OCI-LY1 (cell line): ENCODE measurements at regions not wholly inside any gene's neighbourhood (a gene's known extent, or its start where the extent isn't known, plus 50 kb on each side); places are given as distances from the start of the nearest gene placed in this dataset.

Experiments
- H2AFZ ChIP-seq: fragments of 200-600 bp; sonication (generic), shearing (Covaris generic); 2 replicates; pipeline ENCODE4 v1.6.0; 2014; ENCODE audit warnings: antibody characterized with exemption, mild to moderate bottlenecking, low read length
- H3F3A ChIP-seq: fragments of 200-600 bp; sonication (generic), shearing (Covaris generic); 2 replicates; pipeline ENCODE4 v1.6.0; 2014; ENCODE audit warnings: mild to moderate bottlenecking, antibody characterized with exemption, low read length, moderate library complexity; ENCODE audit not compliant: insufficient read depth
- H3K27ac ChIP-seq: fragments of 200-600 bp; sonication (generic); 2 replicates; pipeline ENCODE4 v1.5.1; 2014; ENCODE audit warnings: low read length, mixed run types, mild to moderate bottlenecking, low read depth; ENCODE audit not compliant: poor library complexity, severe bottlenecking
- H3K27me3 ChIP-seq: fragments of 200-600 bp; sonication (generic); 2 replicates; pipeline ENCODE4 v1.6.0; 2014; ENCODE audit warnings: antibody characterized with exemption, mild to moderate bottlenecking, low read length, moderate library complexity; ENCODE audit not compliant: insufficient read depth
- H3K36me3 ChIP-seq: fragments of 200-600 bp; sonication (generic); 2 replicates; pipeline ENCODE4 v1.6.1; 2014; ENCODE audit warnings: mild to moderate bottlenecking, antibody characterized with exemption, low read length, moderate library complexity, mixed read lengths; ENCODE audit not compliant: insufficient read depth
- H3K4me1 ChIP-seq: fragments of 200-600 bp; sonication (generic); 2 replicates; pipeline ENCODE4 v1.5.1; 2014; ENCODE audit warnings: mild to moderate bottlenecking, low read length, moderate library complexity; ENCODE audit not compliant: insufficient read depth, severe bottlenecking
- H3K4me2 ChIP-seq: fragments of 200-600 bp; sonication (generic), shearing (Covaris generic); 2 replicates; pipeline ENCODE4 v1.6.1; 2014; ENCODE audit warnings: low read length
- H3K4me3 ChIP-seq: fragments of 200-600 bp; sonication (generic); 2 replicates; pipeline ENCODE4 v1.5.1; 2014; ENCODE audit warnings: low read length, low read depth, mild to moderate bottlenecking, mixed read lengths; ENCODE audit not compliant: poor library complexity, severe bottlenecking
- H3K79me2 ChIP-seq: fragments of 200-600 bp; shearing (Covaris generic); 2 replicates; pipeline ENCODE4 v1.6.1; 2016; ENCODE audit warnings: mixed run types, low read length, mixed read lengths; ENCODE audit not compliant: insufficient read depth
- H3K9ac ChIP-seq: fragments of 200-600 bp; sonication (generic), shearing (Covaris generic); 2 replicates; pipeline ENCODE4 v1.6.1; 2014; ENCODE audit warnings: mild to moderate bottlenecking, low read length, mixed read lengths
- H3K9me2 ChIP-seq: fragments of 200-600 bp; sonication (generic), shearing (Covaris generic); 2 replicates; pipeline ENCODE4 v1.6.1; 2014; ENCODE audit warnings: low read depth, mild to moderate bottlenecking, low read length, mixed read lengths
- H3K9me3 ChIP-seq: fragments of 200-600 bp; shearing (Covaris generic); 2 replicates; pipeline ENCODE4 v1.6.1; 2014; ENCODE audit warnings: low read length, mixed read lengths
- H4K20me1 ChIP-seq: fragments of 200-600 bp; sonication (generic), shearing (Covaris generic); 2 replicates; pipeline ENCODE4 v1.6.0; 2016; ENCODE audit warnings: mild to moderate bottlenecking, low read length; ENCODE audit not compliant: insufficient read depth
- EZH2 ChIP-seq: fragments of 200-600 bp; sonication (generic), shearing (Covaris generic); IDR thresholded peaks from 2 replicates; pipeline ENCODE4 v1.8.0; 2017; ENCODE audit warnings: borderline replicate concordance, mixed run types, mild to moderate bottlenecking, antibody characterized with exemption, low read length, moderate library complexity, mixed read lengths
- TF ChIP-seq, protein P1 (sequence below): fragments of 200-600 bp; sonication (generic), shearing (Covaris generic); IDR thresholded peaks from 2 replicates; pipeline ENCODE4 v1.5.1; 2017; ENCODE audit warnings: mild to moderate bottlenecking, antibody characterized with exemption, low read length, moderate library complexity, mixed read lengths

DNA sequence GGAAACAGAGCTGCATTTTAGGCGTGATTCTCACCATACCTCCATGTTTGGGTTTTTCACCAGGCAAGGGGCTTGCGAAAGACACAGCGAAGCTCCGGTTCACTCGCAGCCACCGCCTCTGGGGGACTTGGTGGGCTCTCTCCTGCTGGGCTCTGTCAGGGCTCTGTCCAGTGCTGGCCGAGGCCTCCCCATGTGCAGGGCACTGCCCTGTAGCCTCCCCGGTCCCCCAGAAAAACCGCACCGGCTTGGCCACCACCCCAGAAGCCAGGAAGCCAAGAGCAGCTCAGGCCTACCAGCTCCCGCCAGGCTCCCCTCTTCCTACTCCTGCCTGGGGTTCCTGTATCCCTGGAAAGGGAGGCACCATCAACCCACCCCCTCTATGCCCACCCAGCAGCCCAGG, 151.5 kb downstream of the CTTN start:
- no peaks in the 10 kb centered on the region for H3K4me1 ChIP-seq

DNA sequence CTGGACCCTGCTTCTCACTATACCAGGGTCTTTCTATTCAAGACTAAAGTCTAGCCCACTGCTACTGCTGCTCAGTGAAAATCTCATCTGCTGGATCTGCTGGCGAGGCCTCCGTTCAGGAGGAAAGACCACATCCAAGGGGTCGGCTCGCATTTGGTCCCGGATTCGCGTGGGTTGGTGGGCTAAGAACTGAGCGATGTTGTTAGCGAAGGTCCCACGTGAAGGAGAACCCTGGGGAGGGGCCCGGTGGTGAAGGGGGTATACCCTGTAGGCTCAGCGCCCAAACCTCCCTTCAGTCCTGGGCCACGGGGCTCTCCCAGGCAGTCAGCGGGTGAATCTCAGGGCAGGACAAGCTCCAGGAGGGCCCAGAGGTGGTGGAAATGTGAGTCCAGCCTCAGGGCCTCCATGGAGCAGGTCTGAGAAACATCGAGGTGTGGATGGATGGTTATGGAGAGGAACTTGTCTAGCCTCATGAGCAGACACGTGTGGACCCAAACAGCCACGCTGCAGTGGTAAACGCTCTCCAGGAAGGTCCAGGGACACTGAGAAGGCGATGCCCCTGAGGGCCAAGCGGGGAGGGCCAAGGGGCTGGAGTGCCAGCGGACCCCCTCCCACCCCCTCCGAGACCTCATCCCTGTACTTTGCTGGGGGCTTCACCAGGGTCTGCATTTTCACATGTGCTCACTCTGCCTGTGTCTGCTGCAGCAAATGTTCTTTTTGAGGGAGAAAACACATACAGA, 152.3 kb downstream of the CTTN start:
- Histone ChIP-seq H3F3A (no peaks in the 10 kb centered on the region), H3K9ac (no peak overlapping the region), H4K20me1 (no peaks in the 10 kb centered on the region), H3K36me3 (no peaks in the 10 kb centered on the region), H3K79me2 (no peaks in the 10 kb centered on the region), H3K9me2 (no peaks in the 10 kb centered on the region), H3K27ac (no peak overlapping the region), H3K9me3 (no peaks in the 10 kb centered on the region), H3K4me1 (no peaks in the 10 kb centered on the region), H3K27me3 (0 out of 2 replicates have a peak, but pooled peaks cover 10% of the 10 kb centered on the region), H3K4me2 (no peak overlapping the region), H2AFZ (no peak overlapping the region), H3K4me3 (no peak overlapping the region)
- no peak for TF ChIP-seq EZH2
- TF ChIP-seq, protein P1, sequence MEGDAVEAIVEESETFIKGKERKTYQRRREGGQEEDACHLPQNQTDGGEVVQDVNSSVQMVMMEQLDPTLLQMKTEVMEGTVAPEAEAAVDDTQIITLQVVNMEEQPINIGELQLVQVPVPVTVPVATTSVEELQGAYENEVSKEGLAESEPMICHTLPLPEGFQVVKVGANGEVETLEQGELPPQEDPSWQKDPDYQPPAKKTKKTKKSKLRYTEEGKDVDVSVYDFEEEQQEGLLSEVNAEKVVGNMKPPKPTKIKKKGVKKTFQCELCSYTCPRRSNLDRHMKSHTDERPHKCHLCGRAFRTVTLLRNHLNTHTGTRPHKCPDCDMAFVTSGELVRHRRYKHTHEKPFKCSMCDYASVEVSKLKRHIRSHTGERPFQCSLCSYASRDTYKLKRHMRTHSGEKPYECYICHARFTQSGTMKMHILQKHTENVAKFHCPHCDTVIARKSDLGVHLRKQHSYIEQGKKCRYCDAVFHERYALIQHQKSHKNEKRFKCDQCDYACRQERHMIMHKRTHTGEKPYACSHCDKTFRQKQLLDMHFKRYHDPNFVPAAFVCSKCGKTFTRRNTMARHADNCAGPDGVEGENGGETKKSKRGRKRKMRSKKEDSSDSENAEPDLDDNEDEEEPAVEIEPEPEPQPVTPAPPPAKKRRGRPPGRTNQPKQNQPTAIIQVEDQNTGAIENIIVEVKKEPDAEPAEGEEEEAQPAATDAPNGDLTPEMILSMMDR: no peak

More for the DNA sequence above, 151.5 kb downstream of the CTTN start:
- H3K4me3 ChIP-seq: no peak overlapping the region
- H3K9me2 ChIP-seq: no peaks in the 10 kb centered on the region
- H2AFZ ChIP-seq: no peak overlapping the region
- H3K27ac ChIP-seq: no peak overlapping the region
- H3F3A ChIP-seq: no peaks in the 10 kb centered on the region
- TF ChIP-seq, protein P1: no peak
- no peak for TF ChIP-seq EZH2
- 0 out of 2 replicates have a peak, but pooled peaks cover 10% of the 10 kb centered on the region for H3K27me3 ChIP-seq
- no peaks in the 10 kb centered on the region for H3K79me2 ChIP-seq
- no peaks in the 10 kb centered on the region for H3K36me3 ChIP-seq
- no peak overlapping the region for H3K4me2 ChIP-seq
- no peaks in the 10 kb centered on the region for H3K9me3 ChIP-seq
- H4K20me1 ChIP-seq: no peaks in the 10 kb centered on the region
- H3K9ac ChIP-seq: no peak overlapping the region

DNA sequence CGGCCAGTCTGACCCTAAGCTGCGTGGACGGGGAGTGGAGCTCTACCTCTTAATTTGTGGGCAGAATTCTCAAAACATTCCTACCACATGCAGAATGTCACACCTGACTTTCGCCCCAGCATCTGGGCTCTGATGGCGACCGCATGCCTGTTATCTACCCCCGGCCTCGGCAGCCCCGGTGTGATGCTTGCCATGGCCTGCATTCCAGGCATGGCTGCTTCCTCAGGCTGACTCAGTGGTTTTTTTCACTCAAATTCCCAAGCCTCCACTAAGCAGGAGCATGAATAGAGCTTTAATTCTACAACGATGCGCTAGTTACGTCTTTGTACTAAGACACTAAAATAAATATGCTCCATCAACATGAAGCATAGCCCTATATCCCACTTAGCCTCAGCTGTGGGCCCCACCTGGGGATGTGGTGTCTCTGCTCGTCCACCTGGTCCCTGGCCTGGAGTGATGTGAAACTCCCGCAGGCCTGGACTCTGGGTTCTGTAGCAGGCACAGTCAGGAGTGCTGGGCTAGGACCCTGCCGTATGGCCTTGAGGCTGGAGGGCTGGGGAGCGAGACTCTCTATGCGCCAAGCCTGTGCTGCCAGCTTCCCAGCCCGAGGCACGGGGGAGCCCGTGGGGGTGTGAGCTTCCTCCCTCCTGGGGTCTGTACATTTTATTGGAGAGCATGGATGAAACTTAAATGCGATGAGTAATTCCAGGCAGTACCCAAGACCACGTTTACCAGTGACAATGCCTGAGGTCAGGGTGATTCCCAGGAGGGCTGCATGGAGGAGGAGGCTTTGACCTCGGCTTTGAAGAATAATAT, 153.2 kb downstream of the CTTN start:
- no peaks in the 10 kb centered on the region for H4K20me1 ChIP-seq
- no peak overlapping the region for H3K27ac ChIP-seq
- no peaks in the 10 kb centered on the region for H3K9me2 ChIP-seq
- H3K36me3 ChIP-seq: no peaks in the 10 kb centered on the region
- H3F3A ChIP-seq: no peaks in the 10 kb centered on the region
- no peak overlapping the region for H3K4me3 ChIP-seq
- H3K4me2 ChIP-seq: no peak overlapping the region
- H3K4me1 ChIP-seq: no peaks in the 10 kb centered on the region
- no peak overlapping the region for H3K9ac ChIP-seq
- no peak overlapping the region for H2AFZ ChIP-seq
- H3K9me3 ChIP-seq: no peaks in the 10 kb centered on the region
- H3K27me3 ChIP-seq: 0 out of 2 replicates have a peak, but pooled peaks cover 5% of the 10 kb centered on the region
- TF ChIP-seq, protein P1: no peak
- TF ChIP-seq EZH2: no peak
- H3K79me2 ChIP-seq: no peaks in the 10 kb centered on the region
